Peyer's patch (tissue), 4 donors: ENCODE measurements at regions not wholly inside any gene's neighbourhood (a gene's known extent, or its start where the extent isn't known, plus 50 kb on each side); places are given as distances from the start of the nearest gene placed in this dataset.

Experiments
- DNase-seq, 3 donors: peaks; one replicate each; pipeline ENCODE4 v3.0.0-alpha.2; 2017 to 2019
- H3K27ac ChIP-seq, 4 donors: fragments of 200-600 bp; sonication (generic); one replicate each; pipeline ENCODE4 v1.5.1; 2016 to 2019
- H3K27me3 ChIP-seq, 2 donors: fragments of 200-600 bp; sonication (generic); one replicate each; pipeline ENCODE4 v1.5.1; 2019
- H3K36me3 ChIP-seq, 3 donors: fragments of 200-600 bp; sonication (generic); one replicate each; pipeline ENCODE4 v1.5.1; 2016 to 2019
- H3K4me1 ChIP-seq, 4 donors: fragments of 200-600 bp; sonication (generic); one replicate each; pipeline ENCODE4 v1.5.1; 2016 to 2019
- H3K4me3 ChIP-seq, 4 donors: fragments of 200-600 bp; sonication (generic); 1 replicate in 3 of 4; 2 replicates in 1 of 4; pipeline ENCODE4 v1.5.1; 2016 to 2019; ENCODE audit warnings: mild to moderate bottlenecking in 1 of 4
- H3K9me3 ChIP-seq, 4 donors: fragments of 200-600 bp; sonication (generic); one replicate each; pipeline ENCODE4 v1.5.1; 2016 to 2019; ENCODE audit warnings: mild to moderate bottlenecking in 1 of 4
- CTCF ChIP-seq, 6 experiments: fragments of 450-650 bp in 4 of 6; fragments of 200-600 bp in 2 of 6; sonication (generic) in 1 of 6; IDR thresholded peaks; one replicate each; pipeline ENCODE4 v1.5.1; 2017 to 2019; ENCODE audit warnings: antibody characterized with exemption in 6 of 6, mild to moderate bottlenecking in 3 of 6, moderate library complexity in 1 of 6
- POLR2A ChIP-seq, 2 donors: fragments of 450-650 bp; IDR thresholded peaks; one replicate each; pipeline ENCODE4 v1.5.1; 2017; ENCODE audit warnings: antibody characterized with exemption in 2 of 2, mild to moderate bottlenecking in 2 of 2, moderate library complexity in 2 of 2
- small RNA-seq, 2 donors: library from RNA; depleted of rRNA; stranded (forward); fragments of <200 nt; gene quantifications; one replicate each; pipeline ENCODE3, GENCODE V24; 2016

- H3K27ac ChIP-seq = no peak overlapping the region
- TF ChIP-seq CTCF (IDR thresholded peaks at IDR 0.05) (no peak), POLR2A (IDR thresholded peaks at IDR 0.05) (no peak)
- H3K9me3 ChIP-seq = no peaks in the 10 kb centered on the region
- no peaks in the 10 kb centered on the region for H3K4me1 ChIP-seq
- H3K4me3 ChIP-seq = no peak overlapping the region
- H3K27me3 ChIP-seq = no peaks in the 10 kb centered on the region
- no peaks in the 10 kb centered on the region for H3K36me3 ChIP-seq
- no peak for DNase-seq
Observed at GRCh38 chr6:54776891-54777290, 69.7 kb upstream of the FAM83B start.

- H3K9me3 ChIP-seq = no peaks in the 10 kb centered on the region
- no peaks in the 10 kb centered on the region for H3K4me1 ChIP-seq
- H3K27ac ChIP-seq = no peak overlapping the region
- TF ChIP-seq CTCF (IDR thresholded peaks at IDR 0.05) (no peak), POLR2A (IDR thresholded peaks at IDR 0.05) (no peak)
- no peaks in the 10 kb centered on the region for H3K27me3 ChIP-seq
- H3K4me3 ChIP-seq = no peak overlapping the region
- H3K36me3 ChIP-seq = no peaks in the 10 kb centered on the region
- no peak for DNase-seq
Observed at GRCh38 chr6:54778731-54779130, 67.8 kb upstream of the FAM83B start.

GRCh38 chr6:54784011-54784410 lies 62.6 kb upstream of the FAM83B start:
- DNase-seq = no peak
- no peak for TF ChIP-seq CTCF (IDR thresholded peaks at IDR 0.05)
- no peak for TF ChIP-seq POLR2A (IDR thresholded peaks at IDR 0.05)
- Histone ChIP-seq H3K4me1 (no peaks in the 10 kb centered on the region), H3K36me3 (no peaks in the 10 kb centered on the region), H3K27ac (no peak overlapping the region), H3K9me3 (no peaks in the 10 kb centered on the region), H3K27me3 (no peaks in the 10 kb centered on the region), H3K4me3 (no peak overlapping the region)

GRCh38 chr6:54786154-54786553 lies 60.4 kb upstream of the FAM83B start:
- Histone ChIP-seq H3K4me3 (no peak overlapping the region), H3K4me1 (no peaks in the 10 kb centered on the region), H3K27ac (no peak overlapping the region), H3K36me3 (no peaks in the 10 kb centered on the region), H3K9me3 (no peaks in the 10 kb centered on the region), H3K27me3 (no peaks in the 10 kb centered on the region)
- no peak for DNase-seq
- TF ChIP-seq CTCF (IDR thresholded peaks at IDR 0.05) (no peak), POLR2A (IDR thresholded peaks at IDR 0.05) (no peak)

- no peak for DNase-seq
- TF ChIP-seq POLR2A (IDR thresholded peaks at IDR 0.05) (no peak), CTCF (IDR thresholded peaks at IDR 0.05) (no peak)
- Histone ChIP-seq H3K9me3 (no peaks in the 10 kb centered on the region), H3K4me3 (no peak overlapping the region), H3K4me1 (no peaks in the 10 kb centered on the region), H3K27me3 (no peaks in the 10 kb centered on the region), H3K27ac (no peak overlapping the region), H3K36me3 (no peaks in the 10 kb centered on the region)
Observed at GRCh38 chr6:54787825-54788224, 58.7 kb upstream of the FAM83B start.

Small RNA genes in the stretch of these regions (small RNA-seq; reads per million reads assigned to genes)
- 0 reads per million in 2 donors for gene RNU6-1023P
